HG03025 (cell line): ENCODE measurements at regions not wholly inside any gene's neighbourhood (a gene's known extent, or its start where the extent isn't known, plus 50 kb on each side); places are given as distances from the start of the nearest gene placed in this dataset.

ENCODE experiments used
- ATAC-seq: cut with Tn5 transposase; IDR thresholded peaks from one replicate; pipeline ENCODE4 v1.9.1; 2021; ENCODE audit warnings: mild to moderate bottlenecking, moderate library complexity; ENCODE audit not compliant: unreplicated experiment, low FRiP score

GRCh38 chr6:90778417-90779203 lies 191.7 kb upstream of the MAP3K7 start:
- ATAC-seq: no peak

- ATAC-seq: no peak
Measured at GRCh38 chr6:90770778-90771177, 183.9 kb upstream of the MAP3K7 start.

GRCh38 chr6:90765895-90766294 lies 179.0 kb upstream of the MAP3K7 start:
- ATAC-seq: no peak

- ATAC-seq: no peak
Measured at GRCh38 chr6:90765491-90765890, 178.6 kb upstream of the MAP3K7 start.

GRCh38 chr6:90764001-90764400 lies 177.1 kb upstream of the MAP3K7 start:
- ATAC-seq: no peak

GRCh38 chr6:90759664-90760063 lies 172.8 kb upstream of the MAP3K7 start:
- no peak for ATAC-seq

GRCh38 chr6:90758741-90759140 lies 171.9 kb upstream of the MAP3K7 start:
- no peak for ATAC-seq

- ATAC-seq: no peak
Measured at GRCh38 chr6:90753820-90754643, 167.2 kb upstream of the MAP3K7 start.

- ATAC-seq: no peak
Measured at GRCh38 chr6:90739802-90740201, 152.9 kb upstream of the MAP3K7 start.

GRCh38 chr6:90739339-90739738 lies 152.5 kb upstream of the MAP3K7 start:
- ATAC-seq: no peak

GRCh38 chr6:90730151-90730673 lies 143.3 kb upstream of the MAP3K7 start:
- no peak for ATAC-seq

GRCh38 chr6:90729057-90729456 lies 142.2 kb upstream of the MAP3K7 start:
- no peak for ATAC-seq

GRCh38 chr6:90722648-90723047 lies 135.8 kb upstream of the MAP3K7 start:
- no peak for ATAC-seq

- ATAC-seq: no peak
Measured at GRCh38 chr6:90720404-90720803, 133.5 kb upstream of the MAP3K7 start.

GRCh38 chr6:90719321-90720195 lies 132.7 kb upstream of the MAP3K7 start:
- no peak for ATAC-seq

GRCh38 chr6:90716376-90716775 lies 129.5 kb upstream of the MAP3K7 start:
- no peak for ATAC-seq

- ATAC-seq: no peak
Measured at GRCh38 chr6:90715093-90715655, 128.3 kb upstream of the MAP3K7 start.

GRCh38 chr6:90714319-90714718 lies 127.4 kb upstream of the MAP3K7 start:
- no peak for ATAC-seq

- ATAC-seq: no peak
Measured at GRCh38 chr6:90712114-90712513, 125.2 kb upstream of the MAP3K7 start.

GRCh38 chr6:90709431-90709996 lies 122.6 kb upstream of the MAP3K7 start:
- ATAC-seq: no peak
